ENCODE measurements at regions not wholly inside any gene's neighbourhood (a gene's known extent, or its start where the extent isn't known, plus 50 kb on each side); places are given as distances from the start of the nearest gene placed in this dataset.
"Not testable (repeated sequence)": the region's sequence is repeated elsewhere in the genome, so short reads cannot be mapped to it uniquely, and the experiment has no call there.

DNA sequence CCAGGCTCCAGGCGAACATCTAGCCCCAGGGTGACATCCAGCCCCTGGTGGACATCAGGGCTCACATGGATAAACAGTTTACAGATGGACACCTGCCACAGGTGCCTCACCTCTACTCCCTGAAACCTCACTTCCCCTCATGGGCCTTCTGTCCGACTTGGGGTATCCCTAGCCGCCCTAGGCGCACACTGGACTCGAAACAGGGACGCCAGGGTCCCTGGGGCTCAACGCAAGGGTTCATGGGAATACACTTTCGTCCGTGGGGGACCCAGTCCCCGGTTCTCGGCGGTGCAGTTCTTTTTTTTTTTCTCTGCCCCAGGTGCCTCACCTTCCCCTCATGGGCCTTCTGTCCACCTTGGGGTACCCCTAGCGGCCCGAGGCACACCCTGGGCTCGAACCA lies 194.2 kb downstream of the POTEG start:
- POLR2A ChIA-PET; CTCF ChIA-PET; H3K4me3 ChIP-seq (ENCODE audit: low read depth in 2 of 2, low read length in 1 of 2); H3K27ac ChIP-seq (ENCODE audit: low read depth in 2 of 2, low read length in 1 of 2); H3K9me2 ChIP-seq; H3K79me2 ChIP-seq (ENCODE audit: insufficient read depth); DNase-seq; H2AFZ ChIP-seq (ENCODE audit: low read depth); H3K4me2 ChIP-seq; H3K9ac ChIP-seq; H4K20me1 ChIP-seq (ENCODE audit: insufficient read depth); H3K9me3 ChIP-seq; H3K4me1 ChIP-seq (ENCODE audit: control insufficient read depth in 1 of 2, insufficient read depth in 2 of 2, low read depth in 1 of 2, low read length in 1 of 2); H3K36me3 ChIP-seq (replicated peaks in 1 of 2; ENCODE audit: control insufficient read depth in 1 of 2, insufficient read depth in 2 of 2, low read length in 1 of 2); H3F3A ChIP-seq (replicated peaks; ENCODE audit: insufficient read depth); H3K27me3 ChIP-seq (ENCODE audit: insufficient read depth): not testable (repeated sequence)
- 17% methylated on average over 1 of the region's 15 CpGs for WGBS (ENCODE audit: low lambda C conversion rate)

GRCh38 chr14:19240387-19240786 lies 193.8 kb downstream of the POTEG start:
- H3K36me3 ChIP-seq (replicated peaks in 1 of 2; ENCODE audit: control insufficient read depth in 1 of 2, insufficient read depth in 2 of 2, low read length in 1 of 2); H3K9ac ChIP-seq; H3K27me3 ChIP-seq (ENCODE audit: insufficient read depth); H3F3A ChIP-seq (replicated peaks; ENCODE audit: insufficient read depth); CTCF ChIA-PET; H2AFZ ChIP-seq (ENCODE audit: low read depth); H3K4me1 ChIP-seq (ENCODE audit: control insufficient read depth in 1 of 2, insufficient read depth in 2 of 2, low read depth in 1 of 2, low read length in 1 of 2); POLR2A ChIA-PET; H3K9me3 ChIP-seq; H3K9me2 ChIP-seq; DNase-seq; H4K20me1 ChIP-seq (ENCODE audit: insufficient read depth); H3K4me3 ChIP-seq (ENCODE audit: low read depth in 2 of 2, low read length in 1 of 2); H3K79me2 ChIP-seq (ENCODE audit: insufficient read depth); H3K4me2 ChIP-seq; H3K27ac ChIP-seq (ENCODE audit: low read depth in 2 of 2, low read length in 1 of 2): not testable (repeated sequence)
- WGBS (ENCODE audit: low lambda C conversion rate) = 23% methylated on average over 15 of the region's 21 CpGs

DNA sequence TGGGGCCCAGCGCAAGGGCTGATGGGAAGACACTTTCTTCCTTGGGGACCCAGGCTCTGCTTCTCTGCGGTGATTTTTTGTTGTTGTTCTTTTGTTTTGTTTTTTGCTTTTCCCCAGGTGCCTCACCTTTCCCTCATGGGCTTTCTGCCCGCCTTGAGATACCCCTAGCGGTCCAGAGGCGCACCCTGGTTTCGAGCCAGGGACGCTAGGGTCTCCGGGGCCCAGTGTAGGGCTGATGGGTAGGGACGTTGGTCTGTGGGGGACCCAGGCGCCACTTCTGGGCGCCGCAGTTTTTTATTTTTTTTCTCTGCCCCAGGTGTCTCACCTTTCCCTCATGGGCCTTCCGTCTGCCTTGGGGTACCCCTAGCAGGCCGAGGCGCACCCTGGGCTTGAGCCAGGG lies 192.7 kb downstream of the POTEG start:
- CTCF ChIA-PET; H3K79me2 ChIP-seq (ENCODE audit: insufficient read depth); H2AFZ ChIP-seq (ENCODE audit: low read depth); H3K9me2 ChIP-seq; H3K27ac ChIP-seq (ENCODE audit: low read depth in 2 of 2, low read length in 1 of 2); H3F3A ChIP-seq (replicated peaks; ENCODE audit: insufficient read depth); H3K27me3 ChIP-seq (ENCODE audit: insufficient read depth); H3K4me1 ChIP-seq (ENCODE audit: control insufficient read depth in 1 of 2, insufficient read depth in 2 of 2, low read depth in 1 of 2, low read length in 1 of 2); H3K9me3 ChIP-seq; H3K4me3 ChIP-seq (ENCODE audit: low read depth in 2 of 2, low read length in 1 of 2); H4K20me1 ChIP-seq (ENCODE audit: insufficient read depth); DNase-seq; POLR2A ChIA-PET; H3K4me2 ChIP-seq; H3K9ac ChIP-seq; H3K36me3 ChIP-seq (replicated peaks in 1 of 2; ENCODE audit: control insufficient read depth in 1 of 2, insufficient read depth in 2 of 2, low read length in 1 of 2): not testable (repeated sequence)
- WGBS (ENCODE audit: low lambda C conversion rate) = 60% methylated on average over 13 of the region's 15 CpGs

- H3K9me3 ChIP-seq; H2AFZ ChIP-seq (ENCODE audit: low read depth); DNase-seq; H3K36me3 ChIP-seq (replicated peaks in 1 of 2; ENCODE audit: control insufficient read depth in 1 of 2, insufficient read depth in 2 of 2, low read length in 1 of 2); POLR2A ChIA-PET; H3K4me3 ChIP-seq (ENCODE audit: low read depth in 2 of 2, low read length in 1 of 2); H3K4me1 ChIP-seq (ENCODE audit: control insufficient read depth in 1 of 2, insufficient read depth in 2 of 2, low read depth in 1 of 2, low read length in 1 of 2); H3F3A ChIP-seq (replicated peaks; ENCODE audit: insufficient read depth); H3K79me2 ChIP-seq (ENCODE audit: insufficient read depth); H3K9ac ChIP-seq; H4K20me1 ChIP-seq (ENCODE audit: insufficient read depth); H3K27me3 ChIP-seq (ENCODE audit: insufficient read depth); CTCF ChIA-PET; H3K4me2 ChIP-seq; H3K9me2 ChIP-seq; H3K27ac ChIP-seq (ENCODE audit: low read depth in 2 of 2, low read length in 1 of 2): not testable (repeated sequence)
- WGBS (ENCODE audit: low lambda C conversion rate) = 16% methylated on average over 6 of the region's 15 CpGs
Measured at GRCh38 chr14:19242529-19242928, 191.6 kb downstream of the POTEG start.

GRCh38 chr14:19266908-19267307 lies 167.2 kb downstream of the POTEG start:
- not testable (repeated sequence) for H3K4me1 ChIP-seq (ENCODE audit: control insufficient read depth in 1 of 2, insufficient read depth in 2 of 2, low read depth in 1 of 2, low read length in 1 of 2)
- 58% methylated on average over 19 of the region's 40 CpGs for WGBS (ENCODE audit: low lambda C conversion rate)

GRCh38 chr14:19267636-19268035 lies 166.5 kb downstream of the POTEG start:
- H3K9me3 ChIP-seq; H3F3A ChIP-seq (replicated peaks; ENCODE audit: insufficient read depth); H3K4me3 ChIP-seq (ENCODE audit: low read depth in 2 of 2, low read length in 1 of 2); H4K20me1 ChIP-seq (ENCODE audit: insufficient read depth); H3K9me2 ChIP-seq; CTCF ChIA-PET; H3K79me2 ChIP-seq (ENCODE audit: insufficient read depth); H3K4me1 ChIP-seq (ENCODE audit: control insufficient read depth in 1 of 2, insufficient read depth in 2 of 2, low read depth in 1 of 2, low read length in 1 of 2); POLR2A ChIA-PET; H2AFZ ChIP-seq (ENCODE audit: low read depth); H3K9ac ChIP-seq; H3K27ac ChIP-seq (ENCODE audit: low read depth in 2 of 2, low read length in 1 of 2); H3K4me2 ChIP-seq; DNase-seq; H3K27me3 ChIP-seq (ENCODE audit: insufficient read depth); H3K36me3 ChIP-seq (replicated peaks in 1 of 2; ENCODE audit: control insufficient read depth in 1 of 2, insufficient read depth in 2 of 2, low read length in 1 of 2): not testable (repeated sequence)
- WGBS (ENCODE audit: low lambda C conversion rate) = 64% methylated on average over 9 of the region's 16 CpGs

More at GRCh38 chr14:19266908-19267307, 167.2 kb downstream of the POTEG start:
- DNase-seq; H3K9ac ChIP-seq; H3K9me3 ChIP-seq; H3K4me3 ChIP-seq (ENCODE audit: low read depth in 2 of 2, low read length in 1 of 2); H3K27ac ChIP-seq (ENCODE audit: low read depth in 2 of 2, low read length in 1 of 2); H3K9me2 ChIP-seq; H2AFZ ChIP-seq (ENCODE audit: low read depth); H3K36me3 ChIP-seq (replicated peaks in 1 of 2; ENCODE audit: control insufficient read depth in 1 of 2, insufficient read depth in 2 of 2, low read length in 1 of 2); H3K4me2 ChIP-seq; H3K79me2 ChIP-seq (ENCODE audit: insufficient read depth); H3K27me3 ChIP-seq (ENCODE audit: insufficient read depth); POLR2A ChIA-PET; H3F3A ChIP-seq (replicated peaks; ENCODE audit: insufficient read depth); H4K20me1 ChIP-seq (ENCODE audit: insufficient read depth); CTCF ChIA-PET: not testable (repeated sequence)

GRCh38 chr14:19268047-19268627 lies 166.0 kb downstream of the POTEG start:
- H2AFZ ChIP-seq (ENCODE audit: low read depth); H3F3A ChIP-seq (replicated peaks; ENCODE audit: insufficient read depth); CTCF ChIA-PET; H4K20me1 ChIP-seq (ENCODE audit: insufficient read depth); H3K9me3 ChIP-seq; H3K9me2 ChIP-seq; H3K27me3 ChIP-seq (ENCODE audit: insufficient read depth); H3K4me3 ChIP-seq (ENCODE audit: low read depth in 2 of 2, low read length in 1 of 2); H3K36me3 ChIP-seq (replicated peaks in 1 of 2; ENCODE audit: control insufficient read depth in 1 of 2, insufficient read depth in 2 of 2, low read length in 1 of 2); H3K27ac ChIP-seq (ENCODE audit: low read depth in 2 of 2, low read length in 1 of 2); H3K4me1 ChIP-seq (ENCODE audit: control insufficient read depth in 1 of 2, insufficient read depth in 2 of 2, low read depth in 1 of 2, low read length in 1 of 2); H3K9ac ChIP-seq; H3K79me2 ChIP-seq (ENCODE audit: insufficient read depth); H3K4me2 ChIP-seq; POLR2A ChIA-PET; DNase-seq: not testable (repeated sequence)
- 47% methylated on average over 3 of the region's 21 CpGs for WGBS (ENCODE audit: low lambda C conversion rate)
